Neural cell (in vitro differentiated cells): ENCODE measurements at regions not wholly inside any gene's neighbourhood (a gene's known extent, or its start where the extent isn't known, plus 50 kb on each side); places are given as distances from the start of the nearest gene placed in this dataset.

Experiments
- H2AFZ ChIP-seq: fragments of 200-600, 300-800 bp; sonication (generic), shearing (Covaris generic); 2 replicates; pipeline ENCODE4 v1.6.0; 2014; ENCODE audit warnings: low read depth, mild to moderate bottlenecking, antibody characterized with exemption, low read length, moderate library complexity
- H3F3A ChIP-seq: fragments of 200-600 bp; shearing (Covaris generic); 2 replicates; pipeline ENCODE4 v1.6.1; 2016; ENCODE audit warnings: mild to moderate bottlenecking, moderate library complexity, mixed read lengths, antibody characterized with exemption, low read length; ENCODE audit not compliant: insufficient read depth, poor library complexity, severe bottlenecking
- H3K27ac ChIP-seq: fragments of 200-600, 300-800 bp; sonication (generic), shearing (Covaris generic); 2 replicates; pipeline ENCODE4 v1.5.1; 2014; ENCODE audit warnings: mild to moderate bottlenecking, low read length, moderate library complexity
- H3K27me3 ChIP-seq: fragments of 300-800, 200-600 bp; sonication (generic), shearing (Covaris generic); 2 replicates; pipeline ENCODE4 v1.6.0; 2014; ENCODE audit warnings: mild to moderate bottlenecking, low read depth, low read length, moderate library complexity; ENCODE audit not compliant: insufficient read depth
- H3K36me3 ChIP-seq: fragments of 300-800, 200-600 bp; sonication (generic), shearing (Covaris generic); 2 replicates; pipeline ENCODE4 v1.5.1; 2014; ENCODE audit warnings: mild to moderate bottlenecking, antibody characterized with exemption, low read length, moderate library complexity; ENCODE audit not compliant: insufficient read depth
- H3K4me2 ChIP-seq: fragments of 300-800, 200-600 bp; sonication (generic), shearing (Covaris generic); 2 replicates; pipeline ENCODE4 v1.6.0; 2014; ENCODE audit warnings: mild to moderate bottlenecking, low read length
- H3K4me3 ChIP-seq: fragments of 300-800, 200-600 bp; sonication (generic), shearing (Covaris generic); 2 replicates; pipeline ENCODE4 v1.5.1; 2014; ENCODE audit warnings: mild to moderate bottlenecking, low read length, moderate library complexity
- H3K79me2 ChIP-seq: fragments of 200-600 bp; shearing (Covaris generic); replicated peaks from 2 replicates; pipeline ENCODE4 v1.6.0; 2014; ENCODE audit warnings: mild to moderate bottlenecking, low read length, moderate library complexity; ENCODE audit not compliant: insufficient read depth
- H3K9ac ChIP-seq: fragments of 300-800, 200-600 bp; sonication (generic), shearing (Covaris generic); 2 replicates; pipeline ENCODE4 v1.6.1; 2016; ENCODE audit warnings: mild to moderate bottlenecking, low read length, mixed read lengths
- H3K9me2 ChIP-seq: fragments of 200-600 bp; shearing (Covaris generic); 2 replicates; pipeline ENCODE4 v1.6.1; 2016; ENCODE audit warnings: mild to moderate bottlenecking, low read length, mixed read lengths; ENCODE audit not compliant: insufficient read depth
- H3K9me3 ChIP-seq: fragments of 200-600, 300-800 bp; sonication (generic), shearing (Covaris generic); 2 replicates; pipeline ENCODE4 v1.6.1; 2016; ENCODE audit warnings: mild to moderate bottlenecking, mixed run types, low read length, moderate library complexity, mixed read lengths
- H4K20me1 ChIP-seq: fragments of 200-600 bp; shearing (Covaris generic); 2 replicates; pipeline ENCODE4 v1.6.1; 2016; ENCODE audit warnings: mild to moderate bottlenecking, mixed run types; ENCODE audit not compliant: insufficient read depth
- EP300 ChIP-seq: fragments of 450-650 bp; conservative IDR thresholded peaks from 2 replicates; pipeline ENCODE4 v1.6.1; 2014; ENCODE audit warnings: antibody characterized with exemption, mild to moderate bottlenecking, moderate library complexity; ENCODE audit not compliant: poor library complexity, severe bottlenecking
- EZH2 ChIP-seq: fragments of 200-600, 300-800 bp; shearing (Covaris generic), sonication (generic); IDR thresholded peaks from 2 replicates; pipeline ENCODE4 v1.6.1; 2014; ENCODE audit warnings: antibody characterized with exemption, low read length, borderline replicate concordance, mild to moderate bottlenecking; ENCODE audit not compliant: insufficient read depth, poor library complexity, severe bottlenecking
- RAD21 ChIP-seq: fragments of 450-650 bp; conservative IDR thresholded peaks from 2 replicates; pipeline ENCODE4 v1.6.1; 2014; ENCODE audit warnings: antibody characterized with exemption, mild to moderate bottlenecking, moderate library complexity
- TAF1 ChIP-seq: IDR thresholded peaks from 2 replicates; pipeline ENCODE4 v1.6.1; 2012; ENCODE audit warnings: low read depth
- TF ChIP-seq, protein P1 (sequence below): IDR thresholded peaks from 2 replicates; pipeline ENCODE4 v1.6.1; 2012; ENCODE audit warnings: borderline replicate concordance

DNA sequence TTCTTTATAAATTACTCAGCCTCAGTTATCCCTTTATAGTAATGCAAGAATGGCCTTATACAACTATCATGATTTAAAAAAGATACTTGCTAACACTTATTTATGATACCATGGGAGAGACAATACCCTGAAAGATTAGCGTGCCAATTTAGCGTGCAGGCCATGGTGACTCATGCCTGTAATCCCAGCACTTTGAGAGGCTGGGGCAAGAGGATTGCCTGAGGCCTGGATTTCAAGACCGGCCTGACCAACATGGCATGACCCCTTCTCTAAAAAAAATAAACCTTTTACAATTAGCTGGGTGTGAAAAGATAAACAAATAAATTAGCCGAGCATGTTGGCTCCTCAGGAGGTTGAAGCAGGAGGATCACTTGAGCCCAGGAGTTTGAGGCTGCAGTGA is 493.4 kb upstream of the FSIP2 start:
- no peaks in the 10 kb centered on the region for H3F3A ChIP-seq
- H3K9me2 ChIP-seq: no peaks in the 10 kb centered on the region
- no peak overlapping the region for H3K9ac ChIP-seq
- H3K36me3 ChIP-seq: no peaks in the 10 kb centered on the region
- H3K9me3 ChIP-seq: no peaks in the 10 kb centered on the region
- no peaks in the 10 kb centered on the region for H3K79me2 ChIP-seq
- no peaks in the 10 kb centered on the region for H4K20me1 ChIP-seq
- H3K4me2 ChIP-seq: no peak overlapping the region
- TF ChIP-seq, protein P1, sequence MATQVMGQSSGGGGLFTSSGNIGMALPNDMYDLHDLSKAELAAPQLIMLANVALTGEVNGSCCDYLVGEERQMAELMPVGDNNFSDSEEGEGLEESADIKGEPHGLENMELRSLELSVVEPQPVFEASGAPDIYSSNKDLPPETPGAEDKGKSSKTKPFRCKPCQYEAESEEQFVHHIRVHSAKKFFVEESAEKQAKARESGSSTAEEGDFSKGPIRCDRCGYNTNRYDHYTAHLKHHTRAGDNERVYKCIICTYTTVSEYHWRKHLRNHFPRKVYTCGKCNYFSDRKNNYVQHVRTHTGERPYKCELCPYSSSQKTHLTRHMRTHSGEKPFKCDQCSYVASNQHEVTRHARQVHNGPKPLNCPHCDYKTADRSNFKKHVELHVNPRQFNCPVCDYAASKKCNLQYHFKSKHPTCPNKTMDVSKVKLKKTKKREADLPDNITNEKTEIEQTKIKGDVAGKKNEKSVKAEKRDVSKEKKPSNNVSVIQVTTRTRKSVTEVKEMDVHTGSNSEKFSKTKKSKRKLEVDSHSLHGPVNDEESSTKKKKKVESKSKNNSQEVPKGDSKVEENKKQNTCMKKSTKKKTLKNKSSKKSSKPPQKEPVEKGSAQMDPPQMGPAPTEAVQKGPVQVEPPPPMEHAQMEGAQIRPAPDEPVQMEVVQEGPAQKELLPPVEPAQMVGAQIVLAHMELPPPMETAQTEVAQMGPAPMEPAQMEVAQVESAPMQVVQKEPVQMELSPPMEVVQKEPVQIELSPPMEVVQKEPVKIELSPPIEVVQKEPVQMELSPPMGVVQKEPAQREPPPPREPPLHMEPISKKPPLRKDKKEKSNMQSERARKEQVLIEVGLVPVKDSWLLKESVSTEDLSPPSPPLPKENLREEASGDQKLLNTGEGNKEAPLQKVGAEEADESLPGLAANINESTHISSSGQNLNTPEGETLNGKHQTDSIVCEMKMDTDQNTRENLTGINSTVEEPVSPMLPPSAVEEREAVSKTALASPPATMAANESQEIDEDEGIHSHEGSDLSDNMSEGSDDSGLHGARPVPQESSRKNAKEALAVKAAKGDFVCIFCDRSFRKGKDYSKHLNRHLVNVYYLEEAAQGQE: no peak
- no peak overlapping the region for H2AFZ ChIP-seq
- no peak overlapping the region for H3K27ac ChIP-seq
- no peaks in the 10 kb centered on the region for H3K27me3 ChIP-seq
- no peak overlapping the region for H3K4me3 ChIP-seq

DNA sequence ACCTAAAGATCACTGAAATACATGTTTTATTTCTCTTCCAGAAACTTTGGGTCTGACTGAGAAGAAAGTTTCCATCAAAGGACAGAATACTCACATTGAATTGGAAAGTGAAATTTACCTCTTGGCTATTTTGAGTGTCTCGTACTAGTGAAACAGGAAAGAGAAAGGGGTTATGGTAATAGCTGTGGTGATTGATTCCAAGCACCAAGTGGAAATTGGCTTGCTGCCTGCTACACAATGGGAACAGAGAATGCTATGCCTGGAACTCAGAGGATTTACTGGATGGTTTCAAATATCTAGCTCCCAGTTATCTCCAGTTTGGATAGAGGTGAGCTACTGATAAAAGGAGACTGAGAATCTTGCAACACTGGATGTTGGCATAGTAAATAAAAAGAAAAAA is 492.8 kb upstream of the FSIP2 start:
- no peaks in the 10 kb centered on the region for H3K9me2 ChIP-seq
- H3K79me2 ChIP-seq: no peaks in the 10 kb centered on the region
- no peaks in the 10 kb centered on the region for H3F3A ChIP-seq
- H4K20me1 ChIP-seq: no peaks in the 10 kb centered on the region
- no peak overlapping the region for H3K4me2 ChIP-seq
- H3K27me3 ChIP-seq: no peaks in the 10 kb centered on the region
- TF ChIP-seq EZH2 (no peak), RAD21 (no peak)
- TF ChIP-seq, protein P1: no peak
- no peak overlapping the region for H2AFZ ChIP-seq
- no peak overlapping the region for H3K4me3 ChIP-seq
- H3K36me3 ChIP-seq: no peaks in the 10 kb centered on the region
- no peak overlapping the region for H3K9ac ChIP-seq
- no peak overlapping the region for H3K27ac ChIP-seq
- no peaks in the 10 kb centered on the region for H3K9me3 ChIP-seq

- Histone ChIP-seq H3K4me2 (no peak overlapping the region), H3K4me3 (no peak overlapping the region), H2AFZ (no peak overlapping the region), H3F3A (no peaks in the 10 kb centered on the region), H3K9me3 (no peaks in the 10 kb centered on the region), H3K9ac (no peak overlapping the region), H3K36me3 (no peaks in the 10 kb centered on the region), H3K27me3 (no peaks in the 10 kb centered on the region), H3K79me2 (no peaks in the 10 kb centered on the region), H4K20me1 (no peaks in the 10 kb centered on the region), H3K27ac (no peak overlapping the region), H3K9me2 (no peaks in the 10 kb centered on the region)
- no peak for TF ChIP-seq EZH2
- TF ChIP-seq TAF1: no peak
- no peak for TF ChIP-seq EP300
Observed at GRCh38 chr2:185246717-185247116, 491.9 kb upstream of the FSIP2 start.
